Panc1 (cell line): ENCODE measurements at regions not wholly inside any gene's neighbourhood (a gene's known extent, or its start where the extent isn't known, plus 50 kb on each side); places are given as distances from the start of the nearest gene placed in this dataset.

Source experiments
- TF ChIP-seq, protein P1 (sequence below): fragments of 450-650 bp; IDR thresholded peaks from 2 replicates; pipeline ENCODE4 v1.5.1; 2017; ENCODE audit warnings: mild to moderate bottlenecking
- TF ChIP-seq, protein P2 (sequence below), 2 experiments: IDR thresholded peaks; 2 replicates each; pipeline ENCODE4 v1.6.1; 2011 to 2012; ENCODE audit warnings: low read depth in 2 of 2, control low read depth in 1 of 2, low read length in 1 of 2, mild to moderate bottlenecking in 1 of 2, moderate library complexity in 1 of 2; ENCODE audit not compliant: insufficient read depth in 1 of 2

GRCh38 chr1:220958234-220958633 lies 79.0 kb downstream of the HLX start:
- TF ChIP-seq, protein P1, sequence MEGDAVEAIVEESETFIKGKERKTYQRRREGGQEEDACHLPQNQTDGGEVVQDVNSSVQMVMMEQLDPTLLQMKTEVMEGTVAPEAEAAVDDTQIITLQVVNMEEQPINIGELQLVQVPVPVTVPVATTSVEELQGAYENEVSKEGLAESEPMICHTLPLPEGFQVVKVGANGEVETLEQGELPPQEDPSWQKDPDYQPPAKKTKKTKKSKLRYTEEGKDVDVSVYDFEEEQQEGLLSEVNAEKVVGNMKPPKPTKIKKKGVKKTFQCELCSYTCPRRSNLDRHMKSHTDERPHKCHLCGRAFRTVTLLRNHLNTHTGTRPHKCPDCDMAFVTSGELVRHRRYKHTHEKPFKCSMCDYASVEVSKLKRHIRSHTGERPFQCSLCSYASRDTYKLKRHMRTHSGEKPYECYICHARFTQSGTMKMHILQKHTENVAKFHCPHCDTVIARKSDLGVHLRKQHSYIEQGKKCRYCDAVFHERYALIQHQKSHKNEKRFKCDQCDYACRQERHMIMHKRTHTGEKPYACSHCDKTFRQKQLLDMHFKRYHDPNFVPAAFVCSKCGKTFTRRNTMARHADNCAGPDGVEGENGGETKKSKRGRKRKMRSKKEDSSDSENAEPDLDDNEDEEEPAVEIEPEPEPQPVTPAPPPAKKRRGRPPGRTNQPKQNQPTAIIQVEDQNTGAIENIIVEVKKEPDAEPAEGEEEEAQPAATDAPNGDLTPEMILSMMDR = no peak
- TF ChIP-seq, protein P2, sequence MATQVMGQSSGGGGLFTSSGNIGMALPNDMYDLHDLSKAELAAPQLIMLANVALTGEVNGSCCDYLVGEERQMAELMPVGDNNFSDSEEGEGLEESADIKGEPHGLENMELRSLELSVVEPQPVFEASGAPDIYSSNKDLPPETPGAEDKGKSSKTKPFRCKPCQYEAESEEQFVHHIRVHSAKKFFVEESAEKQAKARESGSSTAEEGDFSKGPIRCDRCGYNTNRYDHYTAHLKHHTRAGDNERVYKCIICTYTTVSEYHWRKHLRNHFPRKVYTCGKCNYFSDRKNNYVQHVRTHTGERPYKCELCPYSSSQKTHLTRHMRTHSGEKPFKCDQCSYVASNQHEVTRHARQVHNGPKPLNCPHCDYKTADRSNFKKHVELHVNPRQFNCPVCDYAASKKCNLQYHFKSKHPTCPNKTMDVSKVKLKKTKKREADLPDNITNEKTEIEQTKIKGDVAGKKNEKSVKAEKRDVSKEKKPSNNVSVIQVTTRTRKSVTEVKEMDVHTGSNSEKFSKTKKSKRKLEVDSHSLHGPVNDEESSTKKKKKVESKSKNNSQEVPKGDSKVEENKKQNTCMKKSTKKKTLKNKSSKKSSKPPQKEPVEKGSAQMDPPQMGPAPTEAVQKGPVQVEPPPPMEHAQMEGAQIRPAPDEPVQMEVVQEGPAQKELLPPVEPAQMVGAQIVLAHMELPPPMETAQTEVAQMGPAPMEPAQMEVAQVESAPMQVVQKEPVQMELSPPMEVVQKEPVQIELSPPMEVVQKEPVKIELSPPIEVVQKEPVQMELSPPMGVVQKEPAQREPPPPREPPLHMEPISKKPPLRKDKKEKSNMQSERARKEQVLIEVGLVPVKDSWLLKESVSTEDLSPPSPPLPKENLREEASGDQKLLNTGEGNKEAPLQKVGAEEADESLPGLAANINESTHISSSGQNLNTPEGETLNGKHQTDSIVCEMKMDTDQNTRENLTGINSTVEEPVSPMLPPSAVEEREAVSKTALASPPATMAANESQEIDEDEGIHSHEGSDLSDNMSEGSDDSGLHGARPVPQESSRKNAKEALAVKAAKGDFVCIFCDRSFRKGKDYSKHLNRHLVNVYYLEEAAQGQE (IDR thresholded peaks at IDR 0.05; ENCODE audit: insufficient read depth in 1 of 2, low read depth in 2 of 2, low read length in 1 of 2) = no peak
